Ishikawa (cell line): ENCODE measurements at regions not wholly inside any gene's neighbourhood (a gene's known extent, or its start where the extent isn't known, plus 50 kb on each side); places are given as distances from the start of the nearest gene placed in this dataset.

Experiments used
- CEBPB ChIP-seq: IDR thresholded peaks from 2 replicates; pipeline ENCODE4 v1.6.1; 2012
- CREB1 ChIP-seq: IDR thresholded peaks from 2 replicates; pipeline ENCODE4 v1.6.1; 2012; ENCODE audit warnings: low read depth
- EGR1 ChIP-seq: IDR thresholded peaks from 2 replicates; pipeline ENCODE4 v1.6.1; 2012
- EP300 ChIP-seq: IDR thresholded peaks from 2 replicates; pipeline ENCODE4 v1.6.1; 2012; ENCODE audit warnings: borderline replicate concordance
- FOXM1 ChIP-seq: IDR thresholded peaks from 2 replicates; pipeline ENCODE4 v1.6.1; 2012; ENCODE audit warnings: low read depth, borderline replicate concordance
- NFIC ChIP-seq: IDR thresholded peaks from 2 replicates; pipeline ENCODE4 v1.6.1; 2012
- RAD21 ChIP-seq: IDR thresholded peaks from 2 replicates; pipeline ENCODE4 v1.6.1; 2012; ENCODE audit warnings: low read depth
- TAF1 ChIP-seq: IDR thresholded peaks from 2 replicates; pipeline ENCODE4 v1.6.1; 2012; ENCODE audit warnings: low read depth, mild to moderate bottlenecking
- TCF12 ChIP-seq: IDR thresholded peaks from 2 replicates; pipeline ENCODE4 v1.6.1; 2012; ENCODE audit warnings: low read depth
- TEAD4 ChIP-seq: IDR thresholded peaks from 2 replicates; pipeline ENCODE4 v1.6.1; 2012
- YY1 ChIP-seq: IDR thresholded peaks from 2 replicates; pipeline ENCODE4 v1.6.1; 2012; ENCODE audit warnings: low read depth
- ZBTB7A ChIP-seq: IDR thresholded peaks from 2 replicates; pipeline ENCODE4 v1.6.1; 2012; ENCODE audit warnings: low read depth
- TF ChIP-seq, protein P1 (sequence below): IDR thresholded peaks from 2 replicates; pipeline ENCODE4 v1.6.1; 2012; ENCODE audit warnings: low read depth, mild to moderate bottlenecking
- TF ChIP-seq, protein P2 (sequence below): IDR thresholded peaks from 2 replicates; pipeline ENCODE4 v1.6.1; 2012
- TF ChIP-seq, protein P3 (sequence below): IDR thresholded peaks from 2 replicates; pipeline ENCODE4 v1.6.1; 2012

DNA sequence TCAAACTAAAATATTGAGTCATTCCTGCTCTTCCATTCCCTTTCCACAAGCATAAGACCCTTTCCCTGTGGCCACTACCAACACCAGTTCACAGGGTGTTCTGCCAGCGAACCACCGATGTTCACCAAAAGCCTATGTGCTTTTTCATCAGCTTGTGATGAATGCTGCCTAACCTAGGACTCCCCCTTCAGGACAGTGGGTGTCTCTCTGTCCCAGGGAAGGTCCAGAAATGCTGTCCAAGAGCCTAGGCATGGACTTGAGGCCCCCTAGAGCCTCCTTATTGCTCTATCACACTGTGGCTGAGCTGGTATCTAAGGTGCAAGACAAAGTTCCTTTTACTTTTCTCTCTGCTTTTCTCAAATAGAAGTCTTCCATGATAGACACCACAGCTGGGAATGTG lies 1015.6 kb downstream of the PCDH19 start:
- TF ChIP-seq, protein P1, sequence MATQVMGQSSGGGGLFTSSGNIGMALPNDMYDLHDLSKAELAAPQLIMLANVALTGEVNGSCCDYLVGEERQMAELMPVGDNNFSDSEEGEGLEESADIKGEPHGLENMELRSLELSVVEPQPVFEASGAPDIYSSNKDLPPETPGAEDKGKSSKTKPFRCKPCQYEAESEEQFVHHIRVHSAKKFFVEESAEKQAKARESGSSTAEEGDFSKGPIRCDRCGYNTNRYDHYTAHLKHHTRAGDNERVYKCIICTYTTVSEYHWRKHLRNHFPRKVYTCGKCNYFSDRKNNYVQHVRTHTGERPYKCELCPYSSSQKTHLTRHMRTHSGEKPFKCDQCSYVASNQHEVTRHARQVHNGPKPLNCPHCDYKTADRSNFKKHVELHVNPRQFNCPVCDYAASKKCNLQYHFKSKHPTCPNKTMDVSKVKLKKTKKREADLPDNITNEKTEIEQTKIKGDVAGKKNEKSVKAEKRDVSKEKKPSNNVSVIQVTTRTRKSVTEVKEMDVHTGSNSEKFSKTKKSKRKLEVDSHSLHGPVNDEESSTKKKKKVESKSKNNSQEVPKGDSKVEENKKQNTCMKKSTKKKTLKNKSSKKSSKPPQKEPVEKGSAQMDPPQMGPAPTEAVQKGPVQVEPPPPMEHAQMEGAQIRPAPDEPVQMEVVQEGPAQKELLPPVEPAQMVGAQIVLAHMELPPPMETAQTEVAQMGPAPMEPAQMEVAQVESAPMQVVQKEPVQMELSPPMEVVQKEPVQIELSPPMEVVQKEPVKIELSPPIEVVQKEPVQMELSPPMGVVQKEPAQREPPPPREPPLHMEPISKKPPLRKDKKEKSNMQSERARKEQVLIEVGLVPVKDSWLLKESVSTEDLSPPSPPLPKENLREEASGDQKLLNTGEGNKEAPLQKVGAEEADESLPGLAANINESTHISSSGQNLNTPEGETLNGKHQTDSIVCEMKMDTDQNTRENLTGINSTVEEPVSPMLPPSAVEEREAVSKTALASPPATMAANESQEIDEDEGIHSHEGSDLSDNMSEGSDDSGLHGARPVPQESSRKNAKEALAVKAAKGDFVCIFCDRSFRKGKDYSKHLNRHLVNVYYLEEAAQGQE, result no peak
- no peak for TF ChIP-seq CREB1

DNA sequence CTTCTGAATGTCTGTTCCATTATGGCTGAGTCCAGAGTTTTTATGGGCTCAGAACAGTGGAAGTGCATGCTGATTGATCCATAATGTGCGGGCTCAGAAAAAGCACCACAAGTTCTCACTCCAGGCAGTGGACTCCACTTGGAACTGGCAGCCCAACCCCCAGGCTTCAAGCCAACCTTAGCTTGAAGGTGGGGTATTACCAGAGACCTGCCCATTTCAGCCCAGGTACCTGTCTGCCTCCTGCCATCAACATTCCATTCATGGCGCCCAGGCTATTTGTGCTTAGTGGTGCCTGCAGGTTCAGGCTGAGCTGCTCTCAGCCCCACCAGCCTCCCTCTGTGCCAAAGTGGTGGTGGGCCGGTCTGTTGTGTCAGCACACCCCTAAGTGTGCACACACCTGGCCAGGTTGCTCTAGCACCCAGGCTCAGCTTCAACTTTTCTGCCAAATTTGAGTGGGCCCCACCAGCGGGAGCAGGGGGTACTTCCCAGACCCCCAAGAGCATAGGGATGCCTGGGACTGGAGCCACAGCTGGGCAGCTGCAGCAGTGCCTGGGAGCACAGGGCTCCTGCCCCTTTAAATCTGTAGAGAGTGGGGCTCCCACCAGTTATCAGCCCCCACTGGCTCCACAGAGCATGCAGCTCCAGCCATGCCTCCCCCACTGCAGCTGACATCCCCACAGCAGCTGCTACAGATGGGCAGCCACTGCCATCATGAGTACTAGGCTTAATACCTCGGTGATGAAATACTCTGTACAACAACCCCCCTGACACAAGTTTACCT lies 1025.3 kb downstream of the PCDH19 start:
- no peak for TF ChIP-seq TEAD4
- TF ChIP-seq, protein P1, result no peak
- TF ChIP-seq EP300, result no peak
- TF ChIP-seq EGR1, result no peak
- TF ChIP-seq TAF1, result no peak
- no peak for TF ChIP-seq CREB1
- TF ChIP-seq NFIC, result no peak
- no peak for TF ChIP-seq ZBTB7A
- TF ChIP-seq FOXM1, result no peak
- TF ChIP-seq RAD21, result no peak
- TF ChIP-seq, protein P2, sequence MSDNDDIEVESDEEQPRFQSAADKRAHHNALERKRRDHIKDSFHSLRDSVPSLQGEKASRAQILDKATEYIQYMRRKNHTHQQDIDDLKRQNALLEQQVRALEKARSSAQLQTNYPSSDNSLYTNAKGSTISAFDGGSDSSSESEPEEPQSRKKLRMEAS, result no peak
- TF ChIP-seq, protein P3, sequence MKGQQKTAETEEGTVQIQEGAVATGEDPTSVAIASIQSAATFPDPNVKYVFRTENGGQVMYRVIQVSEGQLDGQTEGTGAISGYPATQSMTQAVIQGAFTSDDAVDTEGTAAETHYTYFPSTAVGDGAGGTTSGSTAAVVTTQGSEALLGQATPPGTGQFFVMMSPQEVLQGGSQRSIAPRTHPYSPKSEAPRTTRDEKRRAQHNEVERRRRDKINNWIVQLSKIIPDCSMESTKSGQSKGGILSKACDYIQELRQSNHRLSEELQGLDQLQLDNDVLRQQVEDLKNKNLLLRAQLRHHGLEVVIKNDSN, result no peak
- no peak for TF ChIP-seq TCF12
- no peak for TF ChIP-seq YY1
- TF ChIP-seq CEBPB, result no peak

DNA sequence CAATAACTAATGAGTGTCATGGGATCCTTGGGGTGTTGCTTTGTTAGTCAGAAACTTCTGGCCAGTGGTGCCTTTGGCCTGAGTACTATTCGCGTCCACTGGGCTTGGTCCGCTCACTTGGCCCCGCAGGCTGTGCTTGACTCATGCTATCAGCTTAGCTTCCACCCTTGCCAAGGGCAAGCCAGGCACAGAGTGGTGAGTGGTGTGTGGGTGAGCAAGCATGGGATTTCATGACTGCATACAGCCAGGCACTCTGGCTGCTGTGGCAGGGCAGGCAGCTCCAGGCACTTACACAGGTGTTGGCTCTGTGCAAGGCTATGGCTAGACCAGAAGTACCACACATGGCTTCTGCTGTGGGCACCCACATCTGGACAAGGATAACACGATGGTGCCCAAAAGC lies 1026.3 kb downstream of the PCDH19 start:
- no peak for TF ChIP-seq RAD21

DNA sequence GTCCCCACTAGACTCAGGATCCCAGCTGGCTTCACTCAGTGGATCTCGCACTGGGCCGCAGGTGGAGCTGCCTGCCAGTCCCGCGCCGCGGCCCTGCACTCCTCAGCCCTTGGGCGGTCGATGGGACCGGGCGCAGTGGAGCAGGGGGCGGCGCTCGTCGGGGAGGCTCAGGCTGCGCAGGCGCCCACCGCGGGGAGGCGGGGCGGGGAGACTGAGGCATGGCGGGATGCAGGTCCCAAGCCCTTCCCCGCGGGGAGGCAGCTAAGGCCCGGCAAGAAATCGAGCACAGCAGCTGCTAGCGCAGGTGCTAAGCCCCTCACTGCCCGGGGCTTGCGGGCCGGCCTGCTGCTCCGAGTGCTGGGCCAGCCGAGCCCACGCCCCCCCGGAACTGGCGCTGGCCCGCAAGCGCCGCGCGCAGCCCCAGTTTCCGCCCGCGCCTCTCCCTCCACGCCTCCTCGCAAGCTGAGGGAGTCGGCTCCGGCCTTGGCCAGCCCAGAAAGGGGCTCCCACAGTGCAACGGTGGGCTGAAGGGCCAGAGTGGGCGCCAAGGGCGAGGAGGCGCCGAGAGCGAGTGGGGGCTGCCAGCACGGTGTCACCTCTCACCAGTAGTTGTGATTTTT lies 1038.0 kb downstream of the PCDH19 start:
- TF ChIP-seq, protein P2, result no peak
- TF ChIP-seq TCF12 (no peak), CREB1 (no peak), ZBTB7A (no peak), CEBPB (no peak), TEAD4 (no peak)

DNA sequence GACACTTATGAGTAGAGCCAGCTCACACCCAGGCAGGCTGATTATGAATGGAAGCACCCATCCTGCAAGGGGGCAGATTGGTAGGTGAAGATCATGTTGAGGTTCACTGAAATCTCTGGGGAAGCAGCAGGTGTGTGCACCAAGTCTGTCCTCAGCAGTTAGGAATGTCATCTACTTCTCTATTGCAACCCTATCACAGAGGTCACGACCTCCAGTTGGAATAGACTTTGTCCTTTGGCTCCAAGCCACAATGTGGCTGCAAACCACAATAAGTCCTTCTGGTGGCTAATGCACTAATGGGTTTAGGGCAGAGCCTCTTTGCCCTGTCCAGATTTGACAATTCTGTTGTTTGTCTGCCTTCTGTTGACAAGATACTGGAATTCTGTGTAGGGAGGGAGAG lies 1056.7 kb downstream of the PCDH19 start:
- no peak for TF ChIP-seq TAF1

DNA sequence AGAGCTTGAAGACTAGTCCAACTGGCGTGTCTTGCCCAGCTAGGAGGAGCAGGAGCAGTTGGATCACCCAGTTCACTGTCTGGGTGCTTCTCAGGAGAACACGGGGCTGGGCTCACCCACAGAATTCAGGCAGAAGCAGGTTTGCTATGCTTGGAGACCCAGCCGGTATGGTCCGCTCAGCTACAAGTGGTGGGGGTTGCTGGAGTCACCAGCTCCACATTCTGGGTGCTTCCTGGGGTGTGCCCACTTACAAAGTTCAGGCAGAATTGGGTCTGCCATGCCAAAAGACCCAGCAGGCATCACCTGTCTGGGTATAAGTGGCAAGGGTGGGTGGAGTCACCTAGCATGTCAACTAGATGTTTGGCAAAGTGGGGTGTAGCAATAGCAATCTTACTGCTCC lies 1061.8 kb downstream of the PCDH19 start:
- TF ChIP-seq EP300, result no peak
- TF ChIP-seq, protein P3, result no peak
- no peak for TF ChIP-seq TAF1
- TF ChIP-seq TCF12, result no peak
- no peak for TF ChIP-seq RAD21
- TF ChIP-seq CREB1, result no peak
- TF ChIP-seq TEAD4, result no peak
- TF ChIP-seq ZBTB7A, result no peak

DNA sequence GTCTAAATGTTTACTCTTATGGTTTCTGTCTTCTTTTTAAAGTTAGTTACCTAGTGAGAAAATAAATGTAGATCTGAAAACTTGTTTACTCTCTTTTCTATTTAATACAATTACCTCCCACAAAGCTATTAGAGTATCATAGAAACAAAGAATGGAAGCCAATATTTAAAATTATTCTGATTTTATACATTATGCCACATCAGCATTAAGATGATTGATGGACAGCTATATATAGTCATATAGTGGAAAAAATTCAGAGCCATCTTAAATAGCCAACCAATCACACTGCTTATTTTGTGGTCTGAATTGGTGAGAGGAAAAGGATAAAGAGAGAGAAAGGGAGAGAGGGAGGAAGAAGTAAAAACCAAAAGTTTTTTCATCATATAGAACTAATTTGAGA lies 1101.8 kb downstream of the PCDH19 start:
- TF ChIP-seq, protein P1, result no peak
- TF ChIP-seq EP300 (no peak), TEAD4 (no peak), FOXM1 (no peak), NFIC (no peak), EGR1 (no peak), CEBPB (no peak), YY1 (no peak)
- TF ChIP-seq, protein P2, result no peak
- TF ChIP-seq, protein P3, result no peak
